Hepatocyte (in vitro differentiated cells): ENCODE measurements at regions not wholly inside any gene's neighbourhood (a gene's known extent, or its start where the extent isn't known, plus 50 kb on each side); places are given as distances from the start of the nearest gene placed in this dataset.
A peak's percentile ranks its signal among the peaks of the same experiment; 100 is the strongest.

ENCODE experiments used
- DNase-seq: peaks from one replicate; pipeline ENCODE4 v3.0.0-alpha.2; 2016; ENCODE audit warnings: low spot score
- H2AFZ ChIP-seq: fragments of 200-600 bp; sonication (generic); 2 replicates; pipeline ENCODE4 v1.6.0; 2016; ENCODE audit warnings: antibody characterized with exemption, mild to moderate bottlenecking
- H3K27ac ChIP-seq: fragments of 200-600 bp; sonication (generic); 2 replicates; pipeline ENCODE4 v1.5.1; 2016; ENCODE audit warnings: mild to moderate bottlenecking
- H3K27me3 ChIP-seq: fragments of 200-600 bp; sonication (generic); 2 replicates; pipeline ENCODE4 v1.6.1; 2016
- H3K36me3 ChIP-seq: fragments of 200-600 bp; sonication (generic); replicated peaks from 2 replicates; pipeline ENCODE4 v1.5.1; 2016; ENCODE audit warnings: low read depth; ENCODE audit not compliant: insufficient read depth
- H3K4me1 ChIP-seq: fragments of 200-600 bp; sonication (generic); 2 replicates; pipeline ENCODE4 v1.5.1; 2016; ENCODE audit warnings: mild to moderate bottlenecking, moderate library complexity; ENCODE audit not compliant: insufficient read depth
- H3K4me2 ChIP-seq: fragments of 200-600 bp; sonication (generic); 2 replicates; pipeline ENCODE4 v1.6.0; 2016
- H3K4me3 ChIP-seq: fragments of 200-600 bp; sonication (generic); 2 replicates; pipeline ENCODE4 v1.5.1; 2016; ENCODE audit warnings: mild to moderate bottlenecking
- H3K79me2 ChIP-seq: fragments of 200-600 bp; sonication (generic); 2 replicates; pipeline ENCODE4 v1.6.0; 2017; ENCODE audit warnings: mild to moderate bottlenecking
- H3K9me2 ChIP-seq: fragments of 200-600 bp; sonication (generic); replicated peaks from 2 replicates; pipeline ENCODE4 v1.6.0; 2017; ENCODE audit warnings: mild to moderate bottlenecking; ENCODE audit not compliant: insufficient read depth
- H3K9me3 ChIP-seq: fragments of 200-600 bp; sonication (generic); 2 replicates; pipeline ENCODE4 v1.5.1; 2016; ENCODE audit warnings: low read depth, mild to moderate bottlenecking
- H4K20me1 ChIP-seq: fragments of 200-600 bp; sonication (generic); 2 replicates; pipeline ENCODE4 v1.6.0; 2016; ENCODE audit warnings: mild to moderate bottlenecking; ENCODE audit not compliant: insufficient read depth, poor library complexity, severe bottlenecking
- EZH2 ChIP-seq: fragments of 200-600 bp; sonication (generic); IDR thresholded peaks from 2 replicates; pipeline ENCODE4 v1.6.1; 2016; ENCODE audit warnings: antibody characterized with exemption, mild to moderate bottlenecking, borderline replicate concordance
- EZH2phosphoT487 ChIP-seq: fragments of 200-600 bp; sonication (generic); IDR thresholded peaks from one replicate; pipeline ENCODE4 v1.6.1; 2018; ENCODE audit warnings: antibody characterized with exemption, mild to moderate bottlenecking, low read depth, moderate library complexity; ENCODE audit not compliant: unreplicated experiment, severe bottlenecking
- WGBS: methylation state at CpG from one replicate; pipeline ENCODE4 v1.1.6; 2016; ENCODE audit warnings: low lambda C conversion rate; ENCODE audit errors: missing lambda C conversion rate; 5-methylcytosine and 5-hydroxymethylcytosine counted together
- TF ChIP-seq, protein P1 (sequence below): fragments of 200-600 bp; sonication (generic); IDR thresholded peaks from 2 replicates; pipeline ENCODE4 v1.5.1; 2016; ENCODE audit warnings: antibody characterized with exemption, mild to moderate bottlenecking; ENCODE audit not compliant: poor library complexity

DNA sequence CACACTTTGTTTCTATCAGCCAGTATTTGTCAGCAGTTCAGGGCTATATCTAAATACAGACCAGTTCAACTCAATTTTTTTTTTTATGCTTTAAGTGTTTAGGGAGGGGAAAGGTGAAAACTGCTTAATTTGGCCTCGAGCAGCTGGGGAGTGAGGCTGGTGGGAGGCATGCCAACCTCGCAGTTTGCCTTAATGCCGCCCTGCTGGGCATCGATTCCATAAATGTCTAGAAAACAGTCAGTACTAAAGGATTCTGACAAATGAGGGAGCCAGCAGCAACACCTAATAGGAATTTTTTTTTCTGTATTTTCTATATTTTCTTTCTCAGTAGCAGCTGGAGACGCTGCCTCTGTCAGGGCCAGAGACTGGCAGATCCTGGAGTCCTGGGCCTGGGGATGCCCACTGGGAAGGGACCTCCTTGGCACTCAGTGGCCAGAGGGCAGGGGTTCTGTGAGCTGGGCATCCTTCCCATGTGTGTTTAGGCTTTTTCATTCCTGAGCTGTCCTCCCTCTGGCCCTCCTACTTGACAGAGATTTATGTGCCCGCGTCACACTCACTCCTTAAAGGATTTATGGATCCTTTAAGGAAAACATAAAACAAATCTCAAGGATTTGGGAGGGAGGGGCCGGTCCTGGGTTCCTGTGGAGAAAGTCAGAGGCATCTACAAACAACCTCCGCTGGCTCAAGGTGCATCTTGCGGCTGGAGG lies 117.8 kb downstream of the WNT5A start:
- no peak overlapping the region for H3K4me2 ChIP-seq
- no peak for TF ChIP-seq EZH2
- TF ChIP-seq, protein P1, sequence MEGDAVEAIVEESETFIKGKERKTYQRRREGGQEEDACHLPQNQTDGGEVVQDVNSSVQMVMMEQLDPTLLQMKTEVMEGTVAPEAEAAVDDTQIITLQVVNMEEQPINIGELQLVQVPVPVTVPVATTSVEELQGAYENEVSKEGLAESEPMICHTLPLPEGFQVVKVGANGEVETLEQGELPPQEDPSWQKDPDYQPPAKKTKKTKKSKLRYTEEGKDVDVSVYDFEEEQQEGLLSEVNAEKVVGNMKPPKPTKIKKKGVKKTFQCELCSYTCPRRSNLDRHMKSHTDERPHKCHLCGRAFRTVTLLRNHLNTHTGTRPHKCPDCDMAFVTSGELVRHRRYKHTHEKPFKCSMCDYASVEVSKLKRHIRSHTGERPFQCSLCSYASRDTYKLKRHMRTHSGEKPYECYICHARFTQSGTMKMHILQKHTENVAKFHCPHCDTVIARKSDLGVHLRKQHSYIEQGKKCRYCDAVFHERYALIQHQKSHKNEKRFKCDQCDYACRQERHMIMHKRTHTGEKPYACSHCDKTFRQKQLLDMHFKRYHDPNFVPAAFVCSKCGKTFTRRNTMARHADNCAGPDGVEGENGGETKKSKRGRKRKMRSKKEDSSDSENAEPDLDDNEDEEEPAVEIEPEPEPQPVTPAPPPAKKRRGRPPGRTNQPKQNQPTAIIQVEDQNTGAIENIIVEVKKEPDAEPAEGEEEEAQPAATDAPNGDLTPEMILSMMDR: no peak
- no peak for TF ChIP-seq EZH2phosphoT487
- no peak overlapping the region for H2AFZ ChIP-seq
- H3K9me2 ChIP-seq: no peaks in the 10 kb centered on the region
- WGBS: 59% methylated on average over 10 of the region's 10 CpGs
- H3K27me3 ChIP-seq: no peaks in the 10 kb centered on the region
- no peaks in the 10 kb centered on the region for H3K9me3 ChIP-seq
- no peak overlapping the region for H3K27ac ChIP-seq
- H3K79me2 ChIP-seq: no peaks in the 10 kb centered on the region
- DNase-seq: no peak
- no peak overlapping the region for H3K4me3 ChIP-seq
- no peaks in the 10 kb centered on the region for H4K20me1 ChIP-seq
- H3K36me3 ChIP-seq: no peaks in the 10 kb centered on the region
- H3K4me1 ChIP-seq: peaks cover 15% of the 10 kb centered on the region

DNA sequence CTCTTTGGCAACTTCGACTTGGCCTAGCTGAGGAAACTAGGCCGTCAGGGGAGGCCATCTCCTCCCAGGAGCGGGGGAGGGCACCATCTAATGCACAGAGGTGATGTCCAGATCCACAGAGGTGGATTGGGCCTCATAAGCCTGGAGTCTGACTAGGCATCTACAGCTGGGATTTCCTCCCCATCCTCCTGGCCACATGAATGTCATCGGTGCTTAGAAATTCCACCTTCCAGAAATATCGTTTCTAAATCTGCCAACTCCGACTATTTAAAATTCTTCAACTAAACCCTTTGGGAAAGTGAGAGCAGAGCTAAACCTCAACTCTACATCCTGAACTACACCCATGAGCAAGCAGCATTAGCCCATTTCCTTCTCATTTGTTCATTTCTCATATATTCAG lies 118.7 kb downstream of the WNT5A start:
- WGBS: 84% methylated on average over 6 of the region's 6 CpGs
- H3K36me3 ChIP-seq: no peaks in the 10 kb centered on the region
- H3K79me2 ChIP-seq: no peaks in the 10 kb centered on the region
- peaks cover 15% of the 10 kb centered on the region for H3K4me1 ChIP-seq
- no peak overlapping the region for H3K4me2 ChIP-seq
- H3K9me2 ChIP-seq: no peaks in the 10 kb centered on the region
- no peak overlapping the region for H2AFZ ChIP-seq
- H3K27ac ChIP-seq: no peak overlapping the region
- TF ChIP-seq EZH2 (no peak), EZH2phosphoT487 (no peak)
- TF ChIP-seq, protein P1: no peak
- H3K4me3 ChIP-seq: no peak overlapping the region
- DNase-seq: no peak
- no peaks in the 10 kb centered on the region for H4K20me1 ChIP-seq
- no peaks in the 10 kb centered on the region for H3K9me3 ChIP-seq
- H3K27me3 ChIP-seq: no peaks in the 10 kb centered on the region

DNA sequence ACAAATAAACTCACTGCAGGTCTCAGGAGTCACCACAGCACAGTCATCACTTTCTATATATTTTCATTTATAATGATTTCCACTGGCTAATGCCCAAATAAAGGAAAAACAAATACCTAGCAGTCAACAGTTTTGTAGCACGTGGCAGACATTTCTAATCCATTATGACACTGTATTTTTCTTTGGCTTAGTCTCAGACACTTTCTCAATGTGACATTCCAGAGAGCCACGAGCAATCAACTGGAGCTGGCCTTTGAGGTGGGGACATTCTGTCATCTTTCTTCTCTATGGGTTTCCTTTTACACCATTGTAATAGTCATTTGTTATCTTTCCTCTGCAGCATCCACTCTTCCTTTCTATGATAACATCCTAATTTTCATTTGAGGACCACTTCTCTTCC lies 119.7 kb downstream of the WNT5A start:
- WGBS: 79% methylated on average over 2 of the region's 2 CpGs
- Histone ChIP-seq H3K4me2 (no peak overlapping the region), H3K27me3 (no peaks in the 10 kb centered on the region), H3K79me2 (no peaks in the 10 kb centered on the region), H3K27ac (peak overlapping the region; percentile 21), H4K20me1 (no peaks in the 10 kb centered on the region), H3K4me3 (no peak overlapping the region), H2AFZ (no peak overlapping the region), H3K9me2 (no peaks in the 10 kb centered on the region), H3K9me3 (no peaks in the 10 kb centered on the region), H3K36me3 (no peaks in the 10 kb centered on the region), H3K4me1 (peaks cover 19% of the 10 kb centered on the region)
- TF ChIP-seq EZH2phosphoT487: no peak
- TF ChIP-seq, protein P1: no peak
- TF ChIP-seq EZH2: no peak
- no peak for DNase-seq
